ENCODE measurements at regions not wholly inside any gene's neighbourhood (a gene's known extent, or its start where the extent isn't known, plus 50 kb on each side); places are given as distances from the start of the nearest gene placed in this dataset.

GRCh38 chr17:52758481-52758880, 600.0 kb upstream of the CA10 start:
- WGBS (ENCODE audit: missing lambda C conversion rate), result 2% methylated on average over 1 of the region's 1 CpG
- no peak for FAIRE-seq

DNA sequence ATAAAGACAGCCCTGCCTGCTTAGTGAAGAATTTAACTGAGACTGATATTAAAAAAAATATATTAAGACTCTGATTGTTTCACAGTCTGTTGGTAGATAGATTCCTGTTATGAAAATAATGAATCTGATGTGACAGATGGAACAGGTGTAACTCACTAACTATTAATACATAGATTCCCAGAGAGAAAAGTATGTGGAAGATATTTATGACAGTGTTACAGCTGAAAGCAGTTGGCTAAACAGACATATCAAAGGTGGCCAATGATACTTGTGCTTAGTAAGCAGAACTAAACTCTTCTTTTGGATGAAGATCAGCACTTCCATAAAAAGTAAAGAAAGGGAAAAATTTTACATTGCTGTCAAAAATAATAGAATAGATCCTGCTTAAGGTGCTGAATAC, 598.2 kb upstream of the CA10 start:
- H3K9me3 ChIP-seq, result peaks cover 6% of the 10 kb centered on the region; the same call in 2 of the 3 replicates
- TF ChIP-seq, protein P1, sequence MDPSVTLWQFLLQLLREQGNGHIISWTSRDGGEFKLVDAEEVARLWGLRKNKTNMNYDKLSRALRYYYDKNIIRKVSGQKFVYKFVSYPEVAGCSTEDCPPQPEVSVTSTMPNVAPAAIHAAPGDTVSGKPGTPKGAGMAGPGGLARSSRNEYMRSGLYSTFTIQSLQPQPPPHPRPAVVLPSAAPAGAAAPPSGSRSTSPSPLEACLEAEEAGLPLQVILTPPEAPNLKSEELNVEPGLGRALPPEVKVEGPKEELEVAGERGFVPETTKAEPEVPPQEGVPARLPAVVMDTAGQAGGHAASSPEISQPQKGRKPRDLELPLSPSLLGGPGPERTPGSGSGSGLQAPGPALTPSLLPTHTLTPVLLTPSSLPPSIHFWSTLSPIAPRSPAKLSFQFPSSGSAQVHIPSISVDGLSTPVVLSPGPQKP (IDR thresholded peaks at IDR 0.05; ENCODE audit: low read depth, low read length), result no peak
- FAIRE-seq (peak; percentile 56), DNase-seq (ENCODE audit: low read depth in 1 of 2, low spot score in 1 of 2) (no peak), ATAC-seq (no peak)
- ChIA-PET POLR2A (no interaction called here), CTCF (no interaction called here)
- H3K27ac ChIP-seq, result no peak overlapping the region
- H3K4me1 ChIP-seq, result no peaks in the 10 kb centered on the region
- no peak overlapping the region for H3K4me3 ChIP-seq
- no peak overlapping the region for H3K4me2 ChIP-seq

More at GRCh38 chr17:52758481-52758880, 600.0 kb upstream of the CA10 start:
- no peak overlapping the region for H3K27ac ChIP-seq
- POLR2A ChIA-PET, result no interaction called here
- H3K4me1 ChIP-seq, result no peaks in the 10 kb centered on the region
- H3K9me3 ChIP-seq, result peaks cover 6% of the 10 kb centered on the region; the same call in 2 of the 3 replicates
- CTCF ChIA-PET, result no interaction called here
- no peak overlapping the region for H3K4me3 ChIP-seq
- ATAC-seq, result no peak
- DNase-seq (ENCODE audit: low read depth in 1 of 2, low spot score in 1 of 2), result no peak
- no peak overlapping the region for H3K4me2 ChIP-seq
- TF ChIP-seq CHD2 (IDR thresholded peaks at IDR 0.05; ENCODE audit: low read length, partially characterized antibody), result no peak
- TF ChIP-seq HOXA7 (CRISPR knock-in tag; IDR thresholded peaks at IDR 0.05), result no peak
- TF ChIP-seq TP53 (CRISPR knock-in tag; IDR thresholded peaks at IDR 0.05), result no peak
- no peak for TF ChIP-seq HDAC2 (IDR thresholded peaks at IDR 0.05)
- TF ChIP-seq, protein P2, sequence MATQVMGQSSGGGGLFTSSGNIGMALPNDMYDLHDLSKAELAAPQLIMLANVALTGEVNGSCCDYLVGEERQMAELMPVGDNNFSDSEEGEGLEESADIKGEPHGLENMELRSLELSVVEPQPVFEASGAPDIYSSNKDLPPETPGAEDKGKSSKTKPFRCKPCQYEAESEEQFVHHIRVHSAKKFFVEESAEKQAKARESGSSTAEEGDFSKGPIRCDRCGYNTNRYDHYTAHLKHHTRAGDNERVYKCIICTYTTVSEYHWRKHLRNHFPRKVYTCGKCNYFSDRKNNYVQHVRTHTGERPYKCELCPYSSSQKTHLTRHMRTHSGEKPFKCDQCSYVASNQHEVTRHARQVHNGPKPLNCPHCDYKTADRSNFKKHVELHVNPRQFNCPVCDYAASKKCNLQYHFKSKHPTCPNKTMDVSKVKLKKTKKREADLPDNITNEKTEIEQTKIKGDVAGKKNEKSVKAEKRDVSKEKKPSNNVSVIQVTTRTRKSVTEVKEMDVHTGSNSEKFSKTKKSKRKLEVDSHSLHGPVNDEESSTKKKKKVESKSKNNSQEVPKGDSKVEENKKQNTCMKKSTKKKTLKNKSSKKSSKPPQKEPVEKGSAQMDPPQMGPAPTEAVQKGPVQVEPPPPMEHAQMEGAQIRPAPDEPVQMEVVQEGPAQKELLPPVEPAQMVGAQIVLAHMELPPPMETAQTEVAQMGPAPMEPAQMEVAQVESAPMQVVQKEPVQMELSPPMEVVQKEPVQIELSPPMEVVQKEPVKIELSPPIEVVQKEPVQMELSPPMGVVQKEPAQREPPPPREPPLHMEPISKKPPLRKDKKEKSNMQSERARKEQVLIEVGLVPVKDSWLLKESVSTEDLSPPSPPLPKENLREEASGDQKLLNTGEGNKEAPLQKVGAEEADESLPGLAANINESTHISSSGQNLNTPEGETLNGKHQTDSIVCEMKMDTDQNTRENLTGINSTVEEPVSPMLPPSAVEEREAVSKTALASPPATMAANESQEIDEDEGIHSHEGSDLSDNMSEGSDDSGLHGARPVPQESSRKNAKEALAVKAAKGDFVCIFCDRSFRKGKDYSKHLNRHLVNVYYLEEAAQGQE (IDR thresholded peaks at IDR 0.05), result no peak
- TF ChIP-seq EHMT2 (IDR thresholded peaks at IDR 0.05; ENCODE audit: low read depth), result no peak
- no peak for TF ChIP-seq SMC3 (IDR thresholded peaks at IDR 0.05)
- TF ChIP-seq JUN (IDR thresholded peaks at IDR 0.05), result no peak
- no peak for TF ChIP-seq MAZ (IDR thresholded peaks at IDR 0.05; ENCODE audit: borderline replicate concordance, low read depth, low read length)
- TF ChIP-seq, protein P3, sequence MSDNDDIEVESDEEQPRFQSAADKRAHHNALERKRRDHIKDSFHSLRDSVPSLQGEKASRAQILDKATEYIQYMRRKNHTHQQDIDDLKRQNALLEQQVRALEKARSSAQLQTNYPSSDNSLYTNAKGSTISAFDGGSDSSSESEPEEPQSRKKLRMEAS (IDR thresholded peaks at IDR 0.05), result no peak
- TF ChIP-seq HOXB13 (CRISPR knock-in tag; IDR thresholded peaks at IDR 0.05; ENCODE audit: low read depth), result no peak
- TF ChIP-seq RARB (CRISPR knock-in tag; IDR thresholded peaks at IDR 0.05), result no peak
- no peak for TF ChIP-seq JUNB (IDR thresholded peaks at IDR 0.05)
- no peak for TF ChIP-seq MAFK (IDR thresholded peaks at IDR 0.05; ENCODE audit: partially characterized antibody)
- TF ChIP-seq RFX5 (IDR thresholded peaks at IDR 0.05), result no peak
- TF ChIP-seq NR3C1 (IDR thresholded peaks at IDR 0.05), result no peak
- TF ChIP-seq PHF8 (IDR thresholded peaks at IDR 0.05; ENCODE audit: borderline replicate concordance, low read depth), result no peak
- TF ChIP-seq GATA3 (IDR thresholded peaks at IDR 0.05; ENCODE audit: borderline replicate concordance), result no peak
- TF ChIP-seq FOSL2 (IDR thresholded peaks at IDR 0.05), result no peak
- no peak for TF ChIP-seq FOSL2 (CRISPR knock-in tag; IDR thresholded peaks at IDR 0.05)
- no peak for TF ChIP-seq RAD21 (conservative IDR thresholded peaks at IDR 0.05 in 1 of 2, IDR thresholded peaks at IDR 0.05 in 1 of 2)

DNA sequence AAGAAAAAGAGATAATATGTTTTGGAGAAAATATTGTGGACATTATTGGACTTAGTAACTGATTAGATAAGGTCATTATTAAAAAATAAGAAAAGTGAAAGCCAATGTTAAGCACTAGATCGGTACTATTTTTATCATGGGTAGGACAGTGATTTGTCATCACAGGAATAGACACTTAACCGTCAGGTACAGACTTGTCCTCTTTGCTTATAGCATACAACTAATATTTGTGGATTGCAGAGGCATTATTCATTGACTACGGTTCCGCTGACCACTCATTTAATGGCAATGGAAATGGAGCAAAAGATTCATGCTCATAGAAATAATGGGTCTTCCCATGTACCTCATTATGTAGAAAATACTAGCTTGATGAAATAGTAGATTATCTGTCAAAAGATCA, 596.3 kb upstream of the CA10 start:
- POLR2A ChIA-PET, result no interaction called here
- CTCF ChIA-PET, result no interaction called here
- TF ChIP-seq, protein P1 (IDR thresholded peaks at IDR 0.05; ENCODE audit: low read depth, low read length), result no peak
- TF ChIP-seq POLR2A (IDR thresholded peaks at IDR 0.05; ENCODE audit: low read length) (no peak), TFCP2L1 (CRISPR knock-in tag; IDR thresholded peaks at IDR 0.05) (no peak)
- no peak overlapping the region for H3K4me3 ChIP-seq
- no peak for ATAC-seq
- H3K4me1 ChIP-seq, result no peaks in the 10 kb centered on the region
- DNase-seq (ENCODE audit: low read depth in 1 of 2, low spot score in 1 of 2), result no peak
- 2% methylated on average over 4 of the region's 4 CpGs for WGBS (ENCODE audit: missing lambda C conversion rate)
- no peak for FAIRE-seq
- peaks cover 7% of the 10 kb centered on the region for H3K9me3 ChIP-seq
- no peak overlapping the region for H3K27ac ChIP-seq
- no peak overlapping the region for H3K4me2 ChIP-seq

Data from A549 (cell line).